PC-9 (cell line): ENCODE measurements at regions not wholly inside any gene's neighbourhood (a gene's known extent, or its start where the extent isn't known, plus 50 kb on each side); places are given as distances from the start of the nearest gene placed in this dataset.

Experiments used
- CTCF ChIP-seq: fragments of 200-600 bp; sonication (generic); conservative IDR thresholded peaks from 2 replicates; pipeline ENCODE4 v1.6.1; 2017; ENCODE audit warnings: mixed run types, antibody characterized with exemption, mild to moderate bottlenecking, moderate library complexity
- EZH2 ChIP-seq: fragments of 200-600 bp; sonication (generic); IDR thresholded peaks from 2 replicates; pipeline ENCODE4 v1.8.0; 2017; ENCODE audit warnings: antibody characterized with exemption, low read depth

- TF ChIP-seq CTCF (no peak), EZH2 (no peak)
These were observed 308.6 kb downstream of the RNF144A start for GRCh38 chr2:7225848-7226247.
